ENCODE measurements at regions not wholly inside any gene's neighbourhood (a gene's known extent, or its start where the extent isn't known, plus 50 kb on each side); places are given as distances from the start of the nearest gene placed in this dataset.

- H3K4me2 ChIP-seq (ENCODE audit: low read length): no peak overlapping the region
- no peak overlapping the region for H3K9ac ChIP-seq (ENCODE audit: low read length)
- no peak overlapping the region for H3K23ac ChIP-seq (ENCODE audit: low read length)
- no peaks in the 10 kb centered on the region for H3K36me3 ChIP-seq (ENCODE audit: control insufficient read depth, insufficient read depth, low read length)
- H3K79me1 ChIP-seq (ENCODE audit: low read length): no peaks in the 10 kb centered on the region
- no peak overlapping the region for H3K27ac ChIP-seq (ENCODE audit: low read depth, low read length)
- no peak overlapping the region for H3K4me3 ChIP-seq (ENCODE audit: low read length)
- no peak overlapping the region for H2BK5ac ChIP-seq (ENCODE audit: low read length)
- no peak overlapping the region for H4K8ac ChIP-seq (ENCODE audit: low read depth, low read length)
- no peak overlapping the region for H2AK5ac ChIP-seq (ENCODE audit: low read length)
- no peak overlapping the region for H3K18ac ChIP-seq (ENCODE audit: low read length)
- no peak overlapping the region for H2BK120ac ChIP-seq (ENCODE audit: low read depth, low read length)
- no peak overlapping the region for H2BK15ac ChIP-seq (replicated peaks; ENCODE audit: low read depth)
- H3K79me2 ChIP-seq (ENCODE audit: control insufficient read depth, insufficient read depth, low read length): no peaks in the 10 kb centered on the region
- WGBS (ENCODE audit: extremely low coverage, insufficient coverage, low lambda C conversion rate): no CpG with 5 or more reads among the region's 5 CpGs
- H3K27me3 ChIP-seq (ENCODE audit: insufficient read depth, low read length, poor library complexity): no peaks in the 10 kb centered on the region
- H3K4ac ChIP-seq (ENCODE audit: low read depth, low read length): no peak overlapping the region
- H3K56ac ChIP-seq (ENCODE audit: low read length): no peak overlapping the region
- no peak for DNase-seq
- H3K4me1 ChIP-seq (ENCODE audit: control insufficient read depth, low read depth, low read length): no peaks in the 10 kb centered on the region
- no peak overlapping the region for H4K5ac ChIP-seq (ENCODE audit: low read length)
These were observed 114.7 kb downstream of the TRAPPC11 start for GRCh38 chr4:183773790-183774189.

GRCh38 chr4:183783306-183783705, 121.8 kb upstream of the STOX2 start:
- Histone ChIP-seq H4K5ac (ENCODE audit: low read length) (no peak overlapping the region), H3K18ac (ENCODE audit: low read length) (no peak overlapping the region), H3K56ac (ENCODE audit: low read length) (no peak overlapping the region), H3K27ac (ENCODE audit: low read depth, low read length) (no peak overlapping the region), H3K4ac (ENCODE audit: low read depth, low read length) (no peak overlapping the region), H3K36me3 (ENCODE audit: control insufficient read depth, insufficient read depth, low read length) (no peaks in the 10 kb centered on the region), H2BK15ac (replicated peaks; ENCODE audit: low read depth) (no peak overlapping the region), H3K79me1 (ENCODE audit: low read length) (no peaks in the 10 kb centered on the region), H3K9ac (ENCODE audit: low read length) (no peak overlapping the region), H3K4me3 (ENCODE audit: low read length) (no peak overlapping the region), H3K27me3 (ENCODE audit: insufficient read depth, low read length, poor library complexity) (no peaks in the 10 kb centered on the region), H3K23ac (ENCODE audit: low read length) (no peak overlapping the region), H4K8ac (ENCODE audit: low read depth, low read length) (no peak overlapping the region), H3K4me1 (ENCODE audit: control insufficient read depth, low read depth, low read length) (no peaks in the 10 kb centered on the region), H3K79me2 (ENCODE audit: control insufficient read depth, insufficient read depth, low read length) (no peaks in the 10 kb centered on the region), H3K4me2 (ENCODE audit: low read length) (no peak overlapping the region), H2BK5ac (ENCODE audit: low read length) (no peak overlapping the region), H2AK5ac (ENCODE audit: low read length) (no peak overlapping the region), H2BK120ac (ENCODE audit: low read depth, low read length) (no peak overlapping the region)
- no peak for DNase-seq
- no CpG with 5 or more reads among the region's 4 CpGs for WGBS (ENCODE audit: extremely low coverage, insufficient coverage, low lambda C conversion rate)

GRCh38 chr4:183783991-183784553, 121.0 kb upstream of the STOX2 start:
- H2BK15ac ChIP-seq (replicated peaks; ENCODE audit: low read depth): no peak overlapping the region
- no peak overlapping the region for H3K18ac ChIP-seq (ENCODE audit: low read length)
- no peak overlapping the region for H4K8ac ChIP-seq (ENCODE audit: low read depth, low read length)
- H3K9ac ChIP-seq (ENCODE audit: low read length): no peak overlapping the region
- no peaks in the 10 kb centered on the region for H3K79me1 ChIP-seq (ENCODE audit: low read length)
- no peak overlapping the region for H3K4me2 ChIP-seq (ENCODE audit: low read length)
- H3K27me3 ChIP-seq (ENCODE audit: insufficient read depth, low read length, poor library complexity): no peaks in the 10 kb centered on the region
- H3K79me2 ChIP-seq (ENCODE audit: control insufficient read depth, insufficient read depth, low read length): no peaks in the 10 kb centered on the region
- H3K4ac ChIP-seq (ENCODE audit: low read depth, low read length): no peak overlapping the region
- H3K4me1 ChIP-seq (ENCODE audit: control insufficient read depth, low read depth, low read length): no peaks in the 10 kb centered on the region
- DNase-seq: no peak
- no peak overlapping the region for H2BK5ac ChIP-seq (ENCODE audit: low read length)
- WGBS (ENCODE audit: extremely low coverage, insufficient coverage, low lambda C conversion rate): no CpG with 5 or more reads among the region's 6 CpGs
- H3K4me3 ChIP-seq (ENCODE audit: low read length): no peak overlapping the region
- no peak overlapping the region for H3K27ac ChIP-seq (ENCODE audit: low read depth, low read length)
- no peak overlapping the region for H3K56ac ChIP-seq (ENCODE audit: low read length)
- no peaks in the 10 kb centered on the region for H3K36me3 ChIP-seq (ENCODE audit: control insufficient read depth, insufficient read depth, low read length)
- no peak overlapping the region for H4K5ac ChIP-seq (ENCODE audit: low read length)
- no peak overlapping the region for H2AK5ac ChIP-seq (ENCODE audit: low read length)
- H3K23ac ChIP-seq (ENCODE audit: low read length): no peak overlapping the region
- no peak overlapping the region for H2BK120ac ChIP-seq (ENCODE audit: low read depth, low read length)

GRCh38 chr4:183788308-183788905, 116.7 kb upstream of the STOX2 start:
- Histone ChIP-seq H3K36me3 (ENCODE audit: control insufficient read depth, insufficient read depth, low read length) (no peaks in the 10 kb centered on the region), H3K27ac (ENCODE audit: low read depth, low read length) (no peak overlapping the region), H3K18ac (ENCODE audit: low read length) (no peak overlapping the region), H3K4ac (ENCODE audit: low read depth, low read length) (no peak overlapping the region), H2BK5ac (ENCODE audit: low read length) (no peak overlapping the region), H2AK5ac (ENCODE audit: low read length) (no peak overlapping the region), H3K9ac (ENCODE audit: low read length) (no peak overlapping the region), H3K23ac (ENCODE audit: low read length) (no peak overlapping the region), H3K79me1 (ENCODE audit: low read length) (no peaks in the 10 kb centered on the region), H3K4me2 (ENCODE audit: low read length) (no peak overlapping the region), H4K5ac (ENCODE audit: low read length) (no peak overlapping the region), H2BK15ac (replicated peaks; ENCODE audit: low read depth) (no peak overlapping the region), H3K79me2 (ENCODE audit: control insufficient read depth, insufficient read depth, low read length) (no peaks in the 10 kb centered on the region), H3K4me3 (ENCODE audit: low read length) (no peak overlapping the region), H4K8ac (ENCODE audit: low read depth, low read length) (no peak overlapping the region), H2BK120ac (ENCODE audit: low read depth, low read length) (no peak overlapping the region), H3K56ac (ENCODE audit: low read length) (no peak overlapping the region), H3K4me1 (ENCODE audit: control insufficient read depth, low read depth, low read length) (no peaks in the 10 kb centered on the region), H3K27me3 (ENCODE audit: insufficient read depth, low read length, poor library complexity) (no peaks in the 10 kb centered on the region)
- DNase-seq: no peak
- WGBS (ENCODE audit: extremely low coverage, insufficient coverage, low lambda C conversion rate): no CpG with 5 or more reads among the region's 3 CpGs

- Histone ChIP-seq H3K4me2 (ENCODE audit: low read length) (no peak overlapping the region), H3K23ac (ENCODE audit: low read length) (no peak overlapping the region), H3K9ac (ENCODE audit: low read length) (no peak overlapping the region), H4K8ac (ENCODE audit: low read depth, low read length) (no peak overlapping the region), H2BK5ac (ENCODE audit: low read length) (no peak overlapping the region), H3K27ac (ENCODE audit: low read depth, low read length) (no peak overlapping the region), H2BK15ac (replicated peaks; ENCODE audit: low read depth) (no peak overlapping the region), H3K36me3 (ENCODE audit: control insufficient read depth, insufficient read depth, low read length) (no peaks in the 10 kb centered on the region), H3K4ac (ENCODE audit: low read depth, low read length) (no peak overlapping the region), H3K27me3 (ENCODE audit: insufficient read depth, low read length, poor library complexity) (no peaks in the 10 kb centered on the region), H3K18ac (ENCODE audit: low read length) (no peak overlapping the region), H2AK5ac (ENCODE audit: low read length) (no peak overlapping the region), H3K4me1 (ENCODE audit: control insufficient read depth, low read depth, low read length) (no peaks in the 10 kb centered on the region), H3K79me2 (ENCODE audit: control insufficient read depth, insufficient read depth, low read length) (no peaks in the 10 kb centered on the region), H3K56ac (ENCODE audit: low read length) (no peak overlapping the region), H3K79me1 (ENCODE audit: low read length) (no peaks in the 10 kb centered on the region), H4K5ac (ENCODE audit: low read length) (no peak overlapping the region), H2BK120ac (ENCODE audit: low read depth, low read length) (no peak overlapping the region), H3K4me3 (ENCODE audit: low read length) (no peak overlapping the region)
- DNase-seq: no peak
- no CpG with 5 or more reads among the region's 3 CpGs for WGBS (ENCODE audit: extremely low coverage, insufficient coverage, low lambda C conversion rate)
These were observed 115.5 kb upstream of the STOX2 start for GRCh38 chr4:183789657-183790056.

- H4K8ac ChIP-seq (ENCODE audit: low read depth, low read length): no peak overlapping the region
- H3K4ac ChIP-seq (ENCODE audit: low read depth, low read length): no peak overlapping the region
- DNase-seq: no peak
- no peak overlapping the region for H4K5ac ChIP-seq (ENCODE audit: low read length)
- H2AK5ac ChIP-seq (ENCODE audit: low read length): no peak overlapping the region
- H2BK5ac ChIP-seq (ENCODE audit: low read length): no peak overlapping the region
- H3K4me2 ChIP-seq (ENCODE audit: low read length): no peak overlapping the region
- no peak overlapping the region for H2BK120ac ChIP-seq (ENCODE audit: low read depth, low read length)
- H3K27ac ChIP-seq (ENCODE audit: low read depth, low read length): no peak overlapping the region
- no peak overlapping the region for H3K9ac ChIP-seq (ENCODE audit: low read length)
- H3K79me1 ChIP-seq (ENCODE audit: low read length): no peaks in the 10 kb centered on the region
- no peak overlapping the region for H3K18ac ChIP-seq (ENCODE audit: low read length)
- H3K23ac ChIP-seq (ENCODE audit: low read length): no peak overlapping the region
- no CpG with 5 or more reads among the region's 4 CpGs for WGBS (ENCODE audit: extremely low coverage, insufficient coverage, low lambda C conversion rate)
- no peak overlapping the region for H3K56ac ChIP-seq (ENCODE audit: low read length)
- H3K36me3 ChIP-seq (ENCODE audit: control insufficient read depth, insufficient read depth, low read length): no peaks in the 10 kb centered on the region
- H2BK15ac ChIP-seq (replicated peaks; ENCODE audit: low read depth): no peak overlapping the region
- no peaks in the 10 kb centered on the region for H3K4me1 ChIP-seq (ENCODE audit: control insufficient read depth, low read depth, low read length)
- H3K79me2 ChIP-seq (ENCODE audit: control insufficient read depth, insufficient read depth, low read length): no peaks in the 10 kb centered on the region
- no peaks in the 10 kb centered on the region for H3K27me3 ChIP-seq (ENCODE audit: insufficient read depth, low read length, poor library complexity)
- no peak overlapping the region for H3K4me3 ChIP-seq (ENCODE audit: low read length)
These were observed 114.4 kb upstream of the STOX2 start for GRCh38 chr4:183790661-183791060.
